Prostate gland (tissue), 2 donors: ENCODE measurements at regions not wholly inside any gene's neighbourhood (a gene's known extent, or its start where the extent isn't known, plus 50 kb on each side); places are given as distances from the start of the nearest gene placed in this dataset.

Source experiments
- CTCF ChIP-seq, 4 experiments: fragments of 200-600 bp in 2 of 4; fragments of 450-650 bp in 2 of 4; sonication (generic) in 2 of 4; IDR thresholded peaks; 1 replicate in 3 of 4; 2 replicates in 1 of 4; pipeline ENCODE4 v1.5.1; 2016 to 2019; ENCODE audit warnings: antibody characterized with exemption in 4 of 4, mild to moderate bottlenecking in 2 of 4, moderate library complexity in 2 of 4
- POLR2AphosphoS5 ChIP-seq: sonication (generic); formaldehyde crosslinking; IDR thresholded peaks from one replicate; pipeline ENCODE4 v1.6.1; 2017; ENCODE audit warnings: antibody characterized with exemption

- TF ChIP-seq CTCF (IDR thresholded peaks at IDR 0.05) (no peak), POLR2AphosphoS5 (no peak)
Measured at GRCh38 chr11:69915151-69915500, 95.9 kb upstream of the FGF3 start.
